H54 (cell line): ENCODE measurements at regions not wholly inside any gene's neighbourhood (a gene's known extent, or its start where the extent isn't known, plus 50 kb on each side); places are given as distances from the start of the nearest gene placed in this dataset.
"Not testable (repeated sequence)": the region's sequence is repeated elsewhere in the genome, so short reads cannot be mapped to it uniquely, and the experiment has no call there.

Experiments
- DNase-seq: peaks from one replicate; pipeline ENCODE4 v3.0.0; 2011; ENCODE audit warnings: low spot score, mixed read lengths; ENCODE audit not compliant: insufficient read length
- FAIRE-seq: peaks from 3 replicates; lab custom pipeline; 2011; peaks lifted over from hg19 to GRCh38; lab: Jason Lieb, UNC
- POLR2A ChIP-seq: IDR thresholded peaks from 2 replicates; pipeline ENCODE4 v1.6.1; 2011; ENCODE audit warnings: low read depth, mild to moderate bottlenecking, low read length

DNA sequence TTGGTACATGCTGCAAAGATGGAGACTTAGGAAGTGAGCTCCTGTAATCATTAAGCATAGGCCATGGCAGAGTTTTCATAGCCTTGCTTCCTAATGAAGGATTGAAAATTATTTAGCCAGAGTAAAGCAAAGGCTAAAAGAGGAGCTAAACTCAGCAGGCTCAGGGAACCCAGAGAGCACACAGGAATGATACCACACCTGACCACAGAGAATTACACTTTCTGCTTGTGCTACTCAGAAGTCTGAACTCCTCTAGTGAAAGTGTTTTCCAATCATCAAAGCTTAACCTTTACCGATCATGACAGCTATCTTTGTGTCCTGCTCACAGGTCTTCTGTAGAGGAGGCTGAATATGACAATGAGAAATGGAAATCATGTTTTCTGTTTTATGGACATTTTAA, 347.7 kb downstream of the OTUD1 start:
- DNase-seq (no peak), FAIRE-seq (no peak)
- no peak for TF ChIP-seq POLR2A

GRCh38 chr10:23793577-23793976, 354.7 kb downstream of the OTUD1 start:
- DNase-seq (no peak), FAIRE-seq (no peak)
- no peak for TF ChIP-seq POLR2A

DNA sequence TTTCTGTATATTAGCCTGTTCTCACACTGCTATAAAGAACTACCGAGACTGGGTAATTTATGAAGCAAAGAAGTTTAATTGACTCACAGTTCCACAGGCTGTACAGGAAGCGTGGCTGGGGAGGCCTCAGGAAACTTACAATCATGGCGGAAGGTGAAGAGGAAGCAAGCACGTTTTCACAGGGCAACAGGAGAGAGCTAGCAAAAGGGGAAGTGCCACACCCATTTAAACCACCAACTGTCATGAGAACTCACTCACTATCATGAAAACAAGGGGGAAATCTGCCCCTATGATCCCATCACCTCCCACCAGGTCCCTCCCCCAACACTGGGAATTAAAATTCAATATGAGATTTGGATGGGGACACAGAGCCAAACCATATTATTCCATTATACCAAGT, 358.6 kb downstream of the OTUD1 start:
- not testable (repeated sequence) for DNase-seq, FAIRE-seq

- FAIRE-seq: no peak
- no peak for TF ChIP-seq POLR2A
- DNase-seq: no peak
Measured at GRCh38 chr10:23804125-23804524, 365.2 kb downstream of the OTUD1 start.

GRCh38 chr10:23813687-23814086, 374.8 kb downstream of the OTUD1 start:
- TF ChIP-seq POLR2A: no peak
- FAIRE-seq (no peak), DNase-seq (no peak)

- no peak for TF ChIP-seq POLR2A
- no peak for DNase-seq
- no peak for FAIRE-seq
Measured at GRCh38 chr10:23818484-23818883, 379.6 kb downstream of the OTUD1 start.

- DNase-seq (no peak), FAIRE-seq (no peak)
- TF ChIP-seq POLR2A: no peak
Measured at GRCh38 chr10:23820792-23821191, 381.9 kb downstream of the OTUD1 start.

GRCh38 chr10:23824822-23825221, 384.1 kb upstream of the KIAA1217 start:
- DNase-seq (no peak), FAIRE-seq (no peak)
- TF ChIP-seq POLR2A: no peak

DNA sequence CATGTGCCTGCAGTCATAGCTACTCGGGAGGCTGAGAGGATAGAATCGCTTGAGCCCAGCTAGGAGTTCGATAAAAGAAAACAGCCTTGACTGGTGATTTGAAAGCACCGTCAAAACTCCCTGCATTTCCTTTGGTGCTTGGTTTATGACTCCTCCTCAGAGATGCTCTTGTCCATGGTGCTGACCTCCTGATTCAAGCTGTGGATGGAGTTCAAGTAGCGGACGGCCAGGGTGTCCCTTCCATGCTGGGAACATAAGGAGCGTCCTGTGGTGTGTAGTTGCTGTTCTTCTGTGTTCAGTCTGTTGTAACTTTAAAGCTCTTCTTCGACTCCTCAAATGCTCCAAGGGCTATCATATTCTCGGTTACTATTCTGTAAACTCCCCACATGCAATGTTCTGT, 382.5 kb upstream of the KIAA1217 start:
- peak; percentile 1 for DNase-seq
- no peak for TF ChIP-seq POLR2A
- no peak for FAIRE-seq

- FAIRE-seq: no peak
- no peak for TF ChIP-seq POLR2A
Measured at GRCh38 chr10:23829556-23829955, 379.4 kb upstream of the KIAA1217 start.

GRCh38 chr10:23834091-23834490, 374.8 kb upstream of the KIAA1217 start:
- FAIRE-seq (no peak), DNase-seq (no peak)
- TF ChIP-seq POLR2A: no peak

More at GRCh38 chr10:23829556-23829955, 379.4 kb upstream of the KIAA1217 start:
- no peak for DNase-seq

- no peak for DNase-seq
- TF ChIP-seq POLR2A: no peak
- no peak for FAIRE-seq
Measured at GRCh38 chr10:23850631-23851030, 358.3 kb upstream of the KIAA1217 start.

GRCh38 chr10:23859598-23859997, 349.3 kb upstream of the KIAA1217 start:
- DNase-seq: no peak
- TF ChIP-seq POLR2A: no peak
- no peak for FAIRE-seq

DNA sequence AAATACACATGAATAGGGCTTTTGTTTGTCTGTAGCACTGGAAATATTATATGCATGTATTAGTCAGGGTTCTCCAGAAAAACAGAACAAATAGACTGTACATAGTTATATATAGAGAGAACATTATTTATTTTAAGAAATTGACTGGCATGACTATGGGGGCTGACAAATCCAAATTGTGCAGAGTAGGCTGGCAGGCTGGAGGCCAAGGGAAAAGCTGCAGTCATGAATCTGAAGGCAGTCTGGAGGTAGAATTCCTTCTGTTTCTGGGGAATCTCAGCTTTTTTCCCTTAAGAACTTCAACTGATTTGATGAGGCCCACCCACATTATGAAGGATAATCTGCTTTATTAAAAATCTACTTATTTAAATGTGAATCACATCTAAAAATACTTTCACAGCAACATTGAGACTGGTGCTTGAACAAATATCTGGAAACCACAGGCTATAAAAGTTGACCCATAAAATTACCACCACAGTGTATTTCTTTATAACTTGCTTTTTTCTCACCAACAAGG, 344.2 kb upstream of the KIAA1217 start:
- DNase-seq (no peak), FAIRE-seq (no peak)
- no peak for TF ChIP-seq POLR2A

GRCh38 chr10:23866985-23867384, 342.0 kb upstream of the KIAA1217 start:
- not testable (repeated sequence) for DNase-seq, FAIRE-seq

- DNase-seq (no peak), FAIRE-seq (no peak)
- no peak for TF ChIP-seq POLR2A
Measured at GRCh38 chr10:23868121-23868520, 340.8 kb upstream of the KIAA1217 start.
